H1 (cell line): ENCODE measurements at regions not wholly inside any gene's neighbourhood (a gene's known extent, or its start where the extent isn't known, plus 50 kb on each side); places are given as distances from the start of the nearest gene placed in this dataset.

Experiments
- CTCF ChIA-PET: fragments of 300-600 bp; sonication (Branson Sonifier 250); formaldehyde crosslinking; loops from one replicate; lab custom pipeline; 2021; ENCODE audit not compliant: partially characterized antibody; lab: Charles Lee
- POLR2A ChIA-PET: fragments of 300-600 bp; sonication (Branson Sonifier 250); formaldehyde crosslinking; loops from one replicate; lab custom pipeline; 2021; ENCODE audit warnings: inconsistent platforms; ENCODE audit not compliant: partially characterized antibody; lab: Charles Lee
- DNase-seq, 2 experiments: peaks; one replicate each; pipeline versions ENCODE4 v3.0.0 to v3.0.0-alpha.2; 2010 to 2022; ENCODE audit warnings: low spot score in 2 of 2, low read depth in 1 of 2, mixed read lengths in 1 of 2
- FAIRE-seq: peaks from 2 replicates; lab custom pipeline; 2011; peaks lifted over from hg19 to GRCh38; lab: Jason Lieb, UNC
- H2AFZ ChIP-seq: 2 replicates; pipeline ENCODE4 v1.8.1; 2012; ENCODE audit warnings: low read length, inconsistent platforms
- H2AK5ac ChIP-seq: 2 replicates; pipeline ENCODE4 v1.6.1; 2013; ENCODE audit warnings: low read depth, low read length
- H2BK120ac ChIP-seq: replicated peaks from 2 replicates; pipeline ENCODE3; 2013; ENCODE audit warnings: low read depth, low read length, inconsistent platforms
- H2BK12ac ChIP-seq: 2 replicates; pipeline ENCODE4 v1.6.1; 2013; ENCODE audit warnings: low read depth, low read length
- H2BK15ac ChIP-seq: 2 replicates; pipeline ENCODE4 v1.6.1; 2013; ENCODE audit warnings: low read length
- H2BK20ac ChIP-seq: 2 replicates; pipeline ENCODE4 v1.6.1; 2013; ENCODE audit warnings: low read length
- H2BK5ac ChIP-seq: 2 replicates; pipeline ENCODE4 v1.6.1; 2013; ENCODE audit warnings: low read depth, low read length
- H3K14ac ChIP-seq: 2 replicates; pipeline ENCODE4 v1.6.1; 2013; ENCODE audit warnings: inconsistent platforms; ENCODE audit not compliant: insufficient read length
- H3K18ac ChIP-seq: 2 replicates; pipeline ENCODE4 v1.6.1; 2013; ENCODE audit warnings: low read length; ENCODE audit errors: extremely low read depth
- H3K23ac ChIP-seq: 2 replicates; pipeline ENCODE4 v1.6.1; 2013; ENCODE audit warnings: inconsistent platforms; ENCODE audit not compliant: insufficient read length
- H3K23me2 ChIP-seq: 2 replicates; pipeline ENCODE4 v1.6.1; 2013; ENCODE audit warnings: low read depth, low read length
- H3K27ac ChIP-seq: 2 replicates; pipeline ENCODE4 v1.6.1; 2011; ENCODE audit warnings: low read depth, low read length, inconsistent platforms
- H3K27me3 ChIP-seq, 4 experiments: replicated peaks in 1 of 4; 1 replicate in 1 of 4; 2 replicates in 3 of 4; pipeline versions ENCODE4 v1.6.1 to v1.8.1; 2011 to 2013; ENCODE audit warnings: low read length in 3 of 4, mild to moderate bottlenecking in 3 of 4, inconsistent platforms in 2 of 4, mixed read lengths in 2 of 4, moderate library complexity in 1 of 4; ENCODE audit not compliant: control insufficient read depth in 3 of 4, insufficient read depth in 3 of 4; ENCODE audit errors: extremely low read depth in 1 of 4
- H3K36me3 ChIP-seq, 4 experiments: 2 replicates each; pipeline versions ENCODE4 v1.6.1 to v1.8.1; 2011 to 2013; ENCODE audit warnings: mild to moderate bottlenecking in 4 of 4, low read length in 3 of 4, moderate library complexity in 2 of 4, control low read depth in 1 of 4, inconsistent platforms in 1 of 4; ENCODE audit not compliant: insufficient read depth in 4 of 4, control insufficient read depth in 2 of 4
- H3K4ac ChIP-seq: replicated peaks from 2 replicates; pipeline ENCODE3; 2013; ENCODE audit warnings: low read length, low read depth, mixed read lengths, inconsistent platforms; ENCODE audit not compliant: insufficient read length
- H3K4me1 ChIP-seq, 4 experiments: replicated peaks in 1 of 4; 1 replicate in 1 of 4; 2 replicates in 3 of 4; pipeline versions ENCODE4 v1.6.1 to v1.8.1; 2011 to 2013; ENCODE audit warnings: low read length in 3 of 4, inconsistent platforms in 2 of 4, mixed read lengths in 1 of 4; ENCODE audit not compliant: insufficient read depth in 4 of 4, control insufficient read depth in 3 of 4
- H3K4me2 ChIP-seq, 2 experiments: 2 replicates each; pipeline versions ENCODE4 v1.6.1 to v1.8.1; 2011 to 2013; ENCODE audit warnings: low read depth in 2 of 2, low read length in 2 of 2, control low read depth in 1 of 2, inconsistent platforms in 1 of 2, mild to moderate bottlenecking in 1 of 2; ENCODE audit not compliant: insufficient read depth in 1 of 2
- H3K4me3 ChIP-seq, 4 experiments: fragments of 200-600, 300-600 bp in 1 of 4; sonication (generic), shearing (Covaris generic), sonication (Bioruptor Twin) in 1 of 4; 2 replicates each; pipeline versions ENCODE4 v1.5.1 to v1.8.1; 2011 to 2016; ENCODE audit warnings: low read length in 4 of 4, low read depth in 3 of 4, control low read depth in 2 of 4, inconsistent platforms in 2 of 4, mild to moderate bottlenecking in 2 of 4, mixed read lengths in 1 of 4, moderate library complexity in 1 of 4; ENCODE audit not compliant: insufficient read depth in 2 of 4; ENCODE audit errors: extremely low read depth in 1 of 4
- H3K56ac ChIP-seq: replicated peaks from 2 replicates; pipeline ENCODE3; 2013; ENCODE audit warnings: low read depth, mild to moderate bottlenecking, mixed read lengths, low read length, inconsistent platforms; ENCODE audit not compliant: insufficient read length
- H3K79me1 ChIP-seq: 2 replicates; pipeline ENCODE4 v1.6.1; 2013; ENCODE audit warnings: low read depth, low read length, control low read depth
- H3K79me2 ChIP-seq, 2 experiments: 2 replicates each; pipeline versions ENCODE4 v1.6.1 to v1.8.1; 2012 to 2013; ENCODE audit warnings: low read length in 2 of 2, mild to moderate bottlenecking in 2 of 2, inconsistent platforms in 1 of 2; ENCODE audit not compliant: insufficient read depth in 2 of 2, control insufficient read depth in 1 of 2
- H3K9ac ChIP-seq, 4 experiments: replicated peaks in 1 of 4; 1 replicate in 1 of 4; 2 replicates in 3 of 4; pipeline versions ENCODE4 v1.6.1 to v1.8.1; 2011 to 2013; ENCODE audit warnings: low read depth in 3 of 4, low read length in 3 of 4, control low read depth in 2 of 4, mild to moderate bottlenecking in 2 of 4, moderate library complexity in 2 of 4, inconsistent platforms in 1 of 4; ENCODE audit errors: extremely low read depth in 1 of 4
- H3K9me3 ChIP-seq, 2 experiments: 2 replicates each; pipeline versions ENCODE4 v1.6.1 to v1.8.1; 2012 to 2013; ENCODE audit warnings: mild to moderate bottlenecking in 2 of 2, moderate library complexity in 2 of 2, control low read depth in 1 of 2, inconsistent platforms in 1 of 2, low read depth in 1 of 2, low read length in 1 of 2, mixed read lengths in 1 of 2; ENCODE audit not compliant: insufficient read depth in 2 of 2
- H4K20me1 ChIP-seq, 2 experiments: replicated peaks in 1 of 2; 2 replicates each; pipeline versions ENCODE3 to v1.8.1; 2011 to 2013; ENCODE audit warnings: inconsistent platforms in 2 of 2, low read length in 2 of 2, mild to moderate bottlenecking in 1 of 2; ENCODE audit not compliant: insufficient read depth in 2 of 2, control insufficient read depth in 1 of 2
- H4K5ac ChIP-seq: 2 replicates; pipeline ENCODE4 v1.6.1; 2013; ENCODE audit warnings: low read length, low read depth, mixed read lengths, inconsistent platforms; ENCODE audit not compliant: insufficient read length
- H4K8ac ChIP-seq: 2 replicates; pipeline ENCODE4 v1.8.0; 2013; ENCODE audit warnings: mild to moderate bottlenecking, moderate library complexity, low read length, inconsistent platforms; ENCODE audit not compliant: insufficient read depth; ENCODE audit errors: extremely low read depth
- H4K91ac ChIP-seq: replicated peaks from 2 replicates; pipeline ENCODE3; 2013; ENCODE audit warnings: low read length, mixed read lengths, inconsistent platforms; ENCODE audit not compliant: insufficient read length
- CBX8 ChIP-seq: fragments of 300-800, 300-1000 bp; sonication (generic); IDR thresholded peaks from 2 replicates; pipeline ENCODE4 v1.7.1; 2016; ENCODE audit warnings: low read depth, low read length, borderline replicate concordance
- CHD1 ChIP-seq: IDR thresholded peaks from 2 replicates; pipeline ENCODE4 v1.6.1; 2012; ENCODE audit warnings: low read depth, low read length, improper control_type of control experiment
- KDM4A ChIP-seq: IDR thresholded peaks from one replicate; pipeline ENCODE4 v1.7.1; 2012; ENCODE audit warnings: low read depth, mild to moderate bottlenecking, moderate library complexity, low read length, inconsistent platforms; ENCODE audit not compliant: severe bottlenecking
- NANOG ChIP-seq: IDR thresholded peaks from 2 replicates; pipeline ENCODE4 v1.6.1; 2011; ENCODE audit warnings: low read length, low read depth, mild to moderate bottlenecking, inconsistent platforms; ENCODE audit not compliant: insufficient read depth, poor library complexity, severe bottlenecking
- POLR2AphosphoS5 ChIP-seq: IDR thresholded peaks from 2 replicates; pipeline ENCODE4 v1.6.1; 2011; ENCODE audit warnings: low read depth, low read length
- RFX5 ChIP-seq: IDR thresholded peaks from 2 replicates; pipeline ENCODE4 v1.6.1; 2011; ENCODE audit warnings: low read depth, low read length, improper control_type of control experiment, borderline replicate concordance
- SIRT6 ChIP-seq: IDR thresholded peaks from one replicate; pipeline ENCODE4 v1.7.1; 2012; ENCODE audit warnings: low read length, inconsistent platforms
- WGBS, 2 experiments: shearing (Covaris generic) in 1 of 2; methylation state at CpG; one replicate each; pipeline versions ENCODE4 v1.1.6 to v1.1.7; 2013 to 2015; ENCODE audit warnings: low lambda C conversion rate in 2 of 2, mixed read lengths in 2 of 2, inconsistent platforms in 1 of 2, low coverage in 1 of 2, missing lambda C conversion rate in 1 of 2; ENCODE audit not compliant: insufficient replicate concordance in 2 of 2, insufficient coverage in 1 of 2, insufficient read length in 1 of 2; ENCODE audit errors: extremely low coverage in 1 of 2, missing lambda C conversion rate in 1 of 2; 5-methylcytosine and 5-hydroxymethylcytosine counted together

DNA sequence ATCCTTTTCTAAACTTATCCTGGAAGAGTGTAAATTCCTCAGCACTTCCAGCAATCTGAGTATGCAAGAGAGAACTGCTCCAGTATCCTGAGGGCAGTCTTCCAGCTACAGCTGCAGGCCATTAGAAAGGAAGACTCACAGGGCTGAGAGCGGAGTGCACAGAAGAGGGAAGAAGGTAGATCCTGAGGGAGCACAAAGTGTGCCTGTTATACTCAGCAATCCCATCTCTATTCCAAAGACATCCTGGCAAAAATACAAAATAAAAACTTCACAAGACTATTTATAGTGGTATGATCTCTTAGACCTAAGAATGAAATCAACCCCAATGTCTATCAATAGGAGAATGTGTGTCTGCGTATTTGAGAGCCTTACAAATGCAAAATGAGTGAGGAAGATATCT, 292.0 kb downstream of the ZIC1 start:
- Histone ChIP-seq H3K23me2 (no peaks in the 10 kb centered on the region), H4K91ac (no peak overlapping the region), H3K79me1 (no peaks in the 10 kb centered on the region), H2BK12ac (no peak overlapping the region), H2BK5ac (no peak overlapping the region), H4K20me1 (no peaks in the 10 kb centered on the region), H2BK120ac (no peak overlapping the region), H4K5ac (no peak overlapping the region), H3K27me3 (peaks cover 0 to 1% (median 0%) of the 10 kb centered on the region in 4 experiments; a peak in 1 of 7 replicates), H3K4me1 (no peaks in the 10 kb centered on the region), H3K4me2 (no peak overlapping the region), H3K79me2 (no peaks in the 10 kb centered on the region), H3K18ac (no peak overlapping the region), H3K36me3 (no peaks in the 10 kb centered on the region), H3K4ac (no peak overlapping the region), H2AK5ac (no peak overlapping the region), H2AFZ (peak overlapping the region; percentile 42; the same call in 1 of the 2 replicates), H3K27ac (no peak overlapping the region), H3K4me3 (no peak overlapping the region), H2BK15ac (no peak overlapping the region), H3K14ac (no peak overlapping the region), H3K9me3 (no peaks in the 10 kb centered on the region), H3K56ac (no peak overlapping the region), H3K9ac (no peak overlapping the region), H2BK20ac (no peak overlapping the region), H4K8ac (no peak overlapping the region), H3K23ac (no peak overlapping the region)
- 85% methylated on average over 2 of the region's 2 CpGs; no CpG with 5 or more reads in 1 of the 2 experiments for WGBS, 2 experiments
- POLR2A ChIA-PET, result no interaction called here
- no peak for TF ChIP-seq CBX8
- no peak for TF ChIP-seq POLR2AphosphoS5
- no peak for TF ChIP-seq SIRT6
- TF ChIP-seq CHD1, result no peak
- no peak for TF ChIP-seq NANOG
- no peak for TF ChIP-seq KDM4A
- TF ChIP-seq RFX5, result no peak
- CTCF ChIA-PET, result no interaction called here
- FAIRE-seq (no peak), DNase-seq (no peak)
